Upper lobe of right lung (tissue), 1 donor: ENCODE measurements at regions not wholly inside any gene's neighbourhood (a gene's known extent, or its start where the extent isn't known, plus 50 kb on each side); places are given as distances from the start of the nearest gene placed in this dataset.

Experiments used
- ATAC-seq: fragments of 200-7000 bp; cut with Tn5 transposase; one replicate; pipeline ENCODE4 v1.9.1; 2020; ENCODE audit warnings: mild to moderate bottlenecking, moderate library complexity
- DNase-seq: peaks from one replicate; pipeline ENCODE4 v3.0.0-alpha.2; 2020
- H3K27ac ChIP-seq: fragments of 200-600 bp; one replicate; pipeline ENCODE4 v1.8.0; 2022
- H3K27me3 ChIP-seq: fragments of 200-600 bp; one replicate; pipeline ENCODE4 v1.8.0; 2022; ENCODE audit warnings: mild to moderate bottlenecking
- H3K36me3 ChIP-seq: fragments of 200-600 bp; one replicate; pipeline ENCODE4 v1.8.0; 2022
- H3K4me1 ChIP-seq: fragments of 200-600 bp; one replicate; pipeline ENCODE4 v1.8.0; 2022
- H3K4me3 ChIP-seq: fragments of 200-600 bp; one replicate; pipeline ENCODE4 v1.8.0; 2022; ENCODE audit warnings: mild to moderate bottlenecking
- H3K9me3 ChIP-seq: fragments of 200-600 bp; one replicate; pipeline ENCODE4 v1.8.0; 2022
- CTCF ChIP-seq: fragments of 200-600 bp; IDR thresholded peaks from one replicate; pipeline ENCODE4 v1.8.0; 2022; ENCODE audit warnings: antibody characterized with exemption
- intact Hi-C: fragments of 100-400 bp; cut with DNase I; formaldehyde crosslinking; loops from one replicate; pipeline ENCODE4 v1.11.0; 2022
- donor health status: DM: no; HTN: yes; CAD: no; lungs with severe emphysema.

- Histone ChIP-seq H3K27me3 (peaks cover 12% of the 10 kb centered on the region), H3K4me1 (no peaks in the 10 kb centered on the region), H3K9me3 (no peaks in the 10 kb centered on the region), H3K36me3 (no peaks in the 10 kb centered on the region), H3K4me3 (no peak overlapping the region), H3K27ac (no peak overlapping the region)
- no peak for TF ChIP-seq CTCF
- intact Hi-C loops = no loop called here
- ATAC-seq = no peak
- no peak for DNase-seq
Observed at GRCh38 chr16:6645768-6646568, 686.7 kb upstream of the RBFOX1 start.

DNA sequence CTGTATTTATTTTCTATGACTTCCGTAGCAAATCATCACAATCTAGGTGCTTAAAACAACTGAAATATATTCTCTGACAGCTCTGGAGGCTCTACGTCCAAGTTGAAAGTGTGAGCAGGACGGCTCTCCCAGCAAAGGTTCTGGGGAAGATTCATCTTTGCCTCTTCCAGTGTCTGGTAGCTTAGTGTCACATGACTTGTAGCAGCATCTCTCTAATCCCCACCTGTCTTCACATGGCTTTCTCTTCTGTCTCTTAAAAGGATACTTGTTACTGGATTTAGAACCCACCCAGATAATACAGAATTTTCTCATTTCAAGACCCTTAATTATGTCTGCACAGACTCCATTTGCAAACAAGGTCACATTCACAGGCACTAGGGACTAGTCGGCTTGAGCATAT, 687.7 kb upstream of the RBFOX1 start:
- Histone ChIP-seq H3K36me3 (no peaks in the 10 kb centered on the region), H3K4me3 (no peak overlapping the region), H3K27me3 (peaks cover 12% of the 10 kb centered on the region), H3K4me1 (no peaks in the 10 kb centered on the region), H3K9me3 (no peaks in the 10 kb centered on the region), H3K27ac (no peak overlapping the region)
- no peak for ATAC-seq
- no peak for TF ChIP-seq CTCF
- no peak for DNase-seq
- intact Hi-C loops = no loop called here

DNA sequence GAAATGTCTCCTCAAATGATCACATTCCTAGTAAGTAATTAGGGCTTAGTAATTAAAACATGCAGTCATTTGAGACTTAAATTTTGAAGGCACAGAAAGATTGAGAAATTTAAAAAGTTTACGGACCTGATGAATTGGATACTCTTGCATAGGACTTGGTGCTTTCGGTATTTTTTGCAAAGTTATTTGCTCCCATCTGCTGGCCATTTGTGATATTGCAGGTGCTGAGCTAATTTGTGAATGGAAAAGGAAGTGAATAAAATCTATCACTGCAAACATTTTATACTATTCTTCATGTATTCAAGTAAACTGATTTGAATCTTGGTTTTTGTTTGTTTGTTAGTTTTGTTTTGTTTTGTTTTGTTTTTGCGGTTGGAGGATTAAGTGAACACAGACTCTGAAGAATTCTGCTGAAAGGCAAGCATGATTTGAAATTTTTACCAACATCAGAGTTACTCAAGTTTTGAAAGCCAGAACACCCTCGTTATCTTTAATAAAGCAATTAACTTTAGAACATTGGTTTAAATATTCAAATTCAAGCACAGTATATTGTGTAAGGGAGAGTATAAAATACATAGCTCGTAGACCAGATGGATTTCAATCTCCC, 689.5 kb upstream of the RBFOX1 start:
- H3K4me3 ChIP-seq = no peak overlapping the region
- H3K36me3 ChIP-seq = no peaks in the 10 kb centered on the region
- DNase-seq = no peak
- no peak overlapping the region for H3K27ac ChIP-seq
- peaks cover 12% of the 10 kb centered on the region for H3K27me3 ChIP-seq
- H3K9me3 ChIP-seq = no peaks in the 10 kb centered on the region
- no peaks in the 10 kb centered on the region for H3K4me1 ChIP-seq
- intact Hi-C loops = no loop called here
- peak; percentile 64 for ATAC-seq
- peak; percentile 91 for TF ChIP-seq CTCF

GRCh38 chr16:6642271-6642670, 690.4 kb upstream of the RBFOX1 start:
- no peak overlapping the region for H3K27ac ChIP-seq
- ATAC-seq (no peak), DNase-seq (no peak)
- no peaks in the 10 kb centered on the region for H3K36me3 ChIP-seq
- peaks cover 12% of the 10 kb centered on the region for H3K27me3 ChIP-seq
- TF ChIP-seq CTCF = no peak
- H3K9me3 ChIP-seq = no peaks in the 10 kb centered on the region
- no peak overlapping the region for H3K4me3 ChIP-seq
- intact Hi-C loops = no loop called here
- no peaks in the 10 kb centered on the region for H3K4me1 ChIP-seq

DNA sequence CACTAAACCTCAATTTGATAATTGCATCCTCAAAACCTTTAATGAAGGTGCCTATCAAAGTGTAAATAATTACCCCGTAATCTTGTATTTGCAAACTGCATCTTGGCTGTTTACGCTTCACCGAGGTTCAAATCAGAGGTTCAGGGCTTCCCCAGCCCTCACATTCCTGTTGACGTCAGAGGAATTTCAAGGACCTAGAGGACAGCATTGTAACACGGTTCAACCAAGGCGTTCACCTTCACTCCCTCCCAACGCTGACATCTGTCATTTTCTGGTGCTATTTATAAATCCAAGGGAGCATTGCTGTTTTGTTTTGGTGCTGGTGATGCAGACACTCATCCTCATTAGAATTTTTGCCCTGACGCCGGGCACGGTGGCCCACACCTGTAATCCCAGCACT, 691.6 kb upstream of the RBFOX1 start:
- H3K4me3 ChIP-seq = no peak overlapping the region
- no peak overlapping the region for H3K27ac ChIP-seq
- no peaks in the 10 kb centered on the region for H3K4me1 ChIP-seq
- H3K27me3 ChIP-seq = peaks cover 12% of the 10 kb centered on the region
- DNase-seq (no peak), ATAC-seq (peak; percentile 68)
- H3K36me3 ChIP-seq = no peaks in the 10 kb centered on the region
- no peak for TF ChIP-seq CTCF
- intact Hi-C loops = no loop called here
- H3K9me3 ChIP-seq = no peaks in the 10 kb centered on the region
